PFSK-1 (cell line): ENCODE measurements at regions not wholly inside any gene's neighbourhood (a gene's known extent, or its start where the extent isn't known, plus 50 kb on each side); places are given as distances from the start of the nearest gene placed in this dataset.

Source experiments
- POLR2AphosphoS5 ChIP-seq: IDR thresholded peaks from 2 replicates; pipeline ENCODE4 v1.6.1; 2012; ENCODE audit warnings: low read depth, mild to moderate bottlenecking, control low read depth, low read length, moderate library complexity
- TAF1 ChIP-seq: IDR thresholded peaks from 2 replicates; pipeline ENCODE4 v1.6.1; 2012; ENCODE audit warnings: low read length, control low read depth, borderline replicate concordance; ENCODE audit not compliant: insufficient read depth
- TF ChIP-seq, protein P1 (sequence below), 2 experiments: IDR thresholded peaks; 2 replicates each; pipeline versions ENCODE4 v1.6.1 to v1.8.0; 2011 to 2012; ENCODE audit warnings: low read depth in 2 of 2, low read length in 2 of 2, control low read depth in 1 of 2, inconsistent platforms in 1 of 2, mild to moderate bottlenecking in 1 of 2, moderate library complexity in 1 of 2; ENCODE audit not compliant: insufficient read depth in 1 of 2

DNA sequence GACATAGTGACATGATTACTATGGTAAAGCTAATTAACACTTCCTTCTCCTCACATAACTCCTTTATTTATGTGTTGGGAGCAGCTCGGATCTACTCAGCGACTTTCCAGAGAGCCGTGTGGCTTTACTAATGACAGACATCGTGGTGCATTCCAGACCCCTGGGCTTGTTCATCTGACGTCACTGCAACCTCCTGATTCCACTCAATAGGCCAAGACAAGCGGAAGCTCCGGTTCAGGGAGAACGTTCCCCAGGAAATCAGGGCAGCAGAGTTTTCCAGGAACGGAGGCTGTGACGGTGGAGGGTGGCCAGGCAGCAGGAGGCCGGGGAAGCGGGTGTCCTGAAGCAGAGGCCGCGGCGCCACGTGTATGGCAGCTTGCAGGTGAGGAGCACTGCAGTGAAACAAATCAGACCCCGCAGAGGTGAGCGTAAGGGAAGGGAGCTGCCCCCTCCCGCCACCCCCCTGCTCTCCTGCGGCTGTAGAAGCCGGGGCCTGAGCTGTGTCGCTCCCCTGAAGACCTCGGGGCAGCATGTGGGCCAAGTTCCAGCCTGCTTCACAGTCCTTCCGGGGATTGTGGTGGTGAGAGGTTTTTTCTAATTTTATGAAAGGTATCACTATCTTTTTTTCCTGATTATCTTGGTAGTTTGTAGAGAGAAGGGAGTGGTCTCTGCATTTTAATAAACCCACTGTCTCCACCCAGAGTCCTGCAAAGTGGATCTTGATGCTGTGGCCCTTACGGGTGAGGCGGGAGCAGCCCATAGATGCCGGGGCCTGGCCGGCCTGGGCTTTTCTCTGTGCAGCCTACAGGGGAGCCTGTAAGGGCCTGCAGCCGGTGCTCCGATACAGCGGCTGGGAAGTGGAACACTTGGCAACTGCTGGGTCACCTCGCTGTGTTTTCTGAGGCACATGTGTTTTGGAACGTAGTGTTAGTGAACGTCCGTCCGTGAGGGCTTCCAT is 220.4 kb upstream of the IRX4 start:
- TF ChIP-seq TAF1 (no peak), POLR2AphosphoS5 (no peak)
- TF ChIP-seq, protein P1, sequence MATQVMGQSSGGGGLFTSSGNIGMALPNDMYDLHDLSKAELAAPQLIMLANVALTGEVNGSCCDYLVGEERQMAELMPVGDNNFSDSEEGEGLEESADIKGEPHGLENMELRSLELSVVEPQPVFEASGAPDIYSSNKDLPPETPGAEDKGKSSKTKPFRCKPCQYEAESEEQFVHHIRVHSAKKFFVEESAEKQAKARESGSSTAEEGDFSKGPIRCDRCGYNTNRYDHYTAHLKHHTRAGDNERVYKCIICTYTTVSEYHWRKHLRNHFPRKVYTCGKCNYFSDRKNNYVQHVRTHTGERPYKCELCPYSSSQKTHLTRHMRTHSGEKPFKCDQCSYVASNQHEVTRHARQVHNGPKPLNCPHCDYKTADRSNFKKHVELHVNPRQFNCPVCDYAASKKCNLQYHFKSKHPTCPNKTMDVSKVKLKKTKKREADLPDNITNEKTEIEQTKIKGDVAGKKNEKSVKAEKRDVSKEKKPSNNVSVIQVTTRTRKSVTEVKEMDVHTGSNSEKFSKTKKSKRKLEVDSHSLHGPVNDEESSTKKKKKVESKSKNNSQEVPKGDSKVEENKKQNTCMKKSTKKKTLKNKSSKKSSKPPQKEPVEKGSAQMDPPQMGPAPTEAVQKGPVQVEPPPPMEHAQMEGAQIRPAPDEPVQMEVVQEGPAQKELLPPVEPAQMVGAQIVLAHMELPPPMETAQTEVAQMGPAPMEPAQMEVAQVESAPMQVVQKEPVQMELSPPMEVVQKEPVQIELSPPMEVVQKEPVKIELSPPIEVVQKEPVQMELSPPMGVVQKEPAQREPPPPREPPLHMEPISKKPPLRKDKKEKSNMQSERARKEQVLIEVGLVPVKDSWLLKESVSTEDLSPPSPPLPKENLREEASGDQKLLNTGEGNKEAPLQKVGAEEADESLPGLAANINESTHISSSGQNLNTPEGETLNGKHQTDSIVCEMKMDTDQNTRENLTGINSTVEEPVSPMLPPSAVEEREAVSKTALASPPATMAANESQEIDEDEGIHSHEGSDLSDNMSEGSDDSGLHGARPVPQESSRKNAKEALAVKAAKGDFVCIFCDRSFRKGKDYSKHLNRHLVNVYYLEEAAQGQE (IDR thresholded peaks at IDR 0.05; ENCODE audit: insufficient read depth in 1 of 2, low read depth in 2 of 2, low read length in 2 of 2): no peak
